Karpas-422 (cell line): ENCODE measurements at regions not wholly inside any gene's neighbourhood (a gene's known extent, or its start where the extent isn't known, plus 50 kb on each side); places are given as distances from the start of the nearest gene placed in this dataset.

Experiments
- DNase-seq: peaks from one replicate; pipeline ENCODE4 v3.0.0-alpha.2; 2015
- H2AFZ ChIP-seq: fragments of 200-600 bp; sonication (generic); 2 replicates; pipeline ENCODE4 v1.6.1; 2014; ENCODE audit warnings: antibody characterized with exemption, low read length, mixed read lengths
- H3K27ac ChIP-seq: fragments of 200-600 bp; sonication (generic); 2 replicates; pipeline ENCODE4 v1.5.1; 2014; ENCODE audit warnings: mild to moderate bottlenecking, low read length, moderate library complexity
- H3K27me3 ChIP-seq: fragments of 200-600 bp; sonication (generic); 2 replicates; pipeline ENCODE4 v1.6.1; 2014; ENCODE audit warnings: low read length, mixed read lengths
- H3K36me3 ChIP-seq: fragments of 200-600 bp; sonication (generic); 2 replicates; pipeline ENCODE4 v1.6.1; 2014; ENCODE audit warnings: low read length, mixed read lengths; ENCODE audit not compliant: insufficient read depth
- H3K4me1 ChIP-seq: fragments of 200-600 bp; sonication (generic); 2 replicates; pipeline ENCODE4 v1.6.1; 2014; ENCODE audit warnings: mild to moderate bottlenecking, low read length, mixed read lengths
- H3K4me2 ChIP-seq: fragments of 200-600 bp; sonication (generic); 2 replicates; pipeline ENCODE4 v1.6.1; 2014; ENCODE audit warnings: low read length, low read depth, mild to moderate bottlenecking; ENCODE audit not compliant: poor library complexity, severe bottlenecking
- H3K4me3 ChIP-seq: fragments of 200-600 bp; sonication (generic); 2 replicates; pipeline ENCODE4 v1.5.1; 2014; ENCODE audit warnings: mild to moderate bottlenecking, antibody characterized with exemption, low read length, mixed read lengths
- H3K79me2 ChIP-seq: fragments of 200-600 bp; sonication (generic); 2 replicates; pipeline ENCODE4 v1.6.1; 2014; ENCODE audit warnings: mild to moderate bottlenecking, low read length, mixed read lengths
- H3K9ac ChIP-seq: fragments of 200-600 bp; sonication (generic); 2 replicates; pipeline ENCODE4 v1.6.0; 2014; ENCODE audit warnings: low read length
- H3K9me2 ChIP-seq: fragments of 200-600 bp; sonication (generic), shearing (Covaris generic); replicated peaks from 2 replicates; pipeline ENCODE4 v1.6.0; 2014; ENCODE audit warnings: mild to moderate bottlenecking, low read length, moderate library complexity; ENCODE audit not compliant: insufficient read depth
- H3K9me3 ChIP-seq: fragments of 300-700, 200-600 bp; sonication (generic); 2 replicates; pipeline ENCODE4 v1.6.1; 2014; ENCODE audit warnings: low read length, mixed read lengths
- H4K20me1 ChIP-seq: fragments of 200-600 bp; sonication (generic); 2 replicates; pipeline ENCODE4 v1.6.1; 2014; ENCODE audit warnings: mild to moderate bottlenecking, antibody characterized with exemption, low read length, low read depth; ENCODE audit not compliant: insufficient read depth

DNA sequence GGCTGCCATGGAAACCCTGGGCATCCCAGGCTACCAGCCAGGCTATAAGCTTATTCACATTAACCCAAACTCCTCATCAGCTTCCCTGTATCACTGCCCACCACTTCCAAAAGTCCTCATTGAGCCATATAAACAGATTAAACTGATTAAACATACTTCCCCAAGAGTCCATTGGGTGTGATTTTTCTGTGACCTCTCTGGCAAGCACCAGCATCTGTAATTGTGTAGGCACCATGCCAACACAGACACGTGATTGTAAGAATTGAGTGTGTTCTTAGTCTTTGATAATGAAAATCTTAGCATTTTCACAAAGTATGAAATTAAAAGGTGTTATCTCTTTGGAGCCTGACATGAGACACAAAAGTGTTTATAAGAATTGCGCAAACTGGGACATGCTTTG lies 679.3 kb downstream of the TYW1 start:
- Histone ChIP-seq H3K9me3 (peaks cover 3% of the 10 kb centered on the region; the same call in 1 of the 2 replicates), H3K9me2 (no peaks in the 10 kb centered on the region), H3K79me2 (no peaks in the 10 kb centered on the region), H3K27me3 (no peaks in the 10 kb centered on the region; the same call in 1 of the 2 replicates), H2AFZ (no peak overlapping the region), H3K4me2 (no peak overlapping the region), H3K4me3 (no peak overlapping the region), H3K27ac (no peak overlapping the region), H3K9ac (no peak overlapping the region), H3K36me3 (no peaks in the 10 kb centered on the region), H4K20me1 (no peaks in the 10 kb centered on the region), H3K4me1 (no peaks in the 10 kb centered on the region)
- DNase-seq = no peak

GRCh38 chr7:67678419-67678818 lies 681.8 kb downstream of the TYW1 start:
- H3K9me2 ChIP-seq = no peaks in the 10 kb centered on the region
- no peak overlapping the region for H3K4me3 ChIP-seq
- H3K79me2 ChIP-seq = no peaks in the 10 kb centered on the region
- H3K9ac ChIP-seq = no peak overlapping the region
- H3K4me1 ChIP-seq = no peaks in the 10 kb centered on the region
- no peak overlapping the region for H2AFZ ChIP-seq
- H3K36me3 ChIP-seq = no peaks in the 10 kb centered on the region
- H3K27me3 ChIP-seq = no peaks in the 10 kb centered on the region
- H4K20me1 ChIP-seq = no peaks in the 10 kb centered on the region
- no peak overlapping the region for H3K4me2 ChIP-seq
- H3K27ac ChIP-seq = no peak overlapping the region
- H3K9me3 ChIP-seq = no peaks in the 10 kb centered on the region
- DNase-seq = no peak

DNA sequence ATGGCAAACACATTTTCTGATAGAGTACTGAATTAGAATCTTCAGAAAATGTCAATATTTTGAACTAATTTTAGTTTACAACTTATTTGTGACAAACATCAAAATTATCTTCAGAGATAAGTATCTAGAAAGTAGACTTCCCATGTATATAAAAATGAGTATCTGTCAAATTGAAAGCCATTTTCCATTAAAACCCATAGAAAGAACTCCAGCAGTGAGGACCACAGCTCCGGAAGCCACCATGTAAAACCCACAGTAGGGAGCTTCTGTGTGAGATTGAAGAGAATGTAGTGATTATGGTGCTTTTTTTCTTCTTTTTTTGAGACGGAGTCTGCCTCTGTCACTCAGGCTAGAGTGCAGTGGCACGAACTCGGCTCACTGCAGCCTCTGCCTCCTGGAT lies 687.0 kb downstream of the TYW1 start:
- Histone ChIP-seq H3K4me2 (no peak overlapping the region), H3K4me1 (no peaks in the 10 kb centered on the region), H3K27me3 (no peaks in the 10 kb centered on the region), H3K9ac (no peak overlapping the region), H3K27ac (no peak overlapping the region), H3K36me3 (no peaks in the 10 kb centered on the region), H2AFZ (no peak overlapping the region), H4K20me1 (no peaks in the 10 kb centered on the region), H3K9me3 (no peaks in the 10 kb centered on the region), H3K9me2 (no peaks in the 10 kb centered on the region), H3K4me3 (no peak overlapping the region), H3K79me2 (no peaks in the 10 kb centered on the region)
- no peak for DNase-seq

DNA sequence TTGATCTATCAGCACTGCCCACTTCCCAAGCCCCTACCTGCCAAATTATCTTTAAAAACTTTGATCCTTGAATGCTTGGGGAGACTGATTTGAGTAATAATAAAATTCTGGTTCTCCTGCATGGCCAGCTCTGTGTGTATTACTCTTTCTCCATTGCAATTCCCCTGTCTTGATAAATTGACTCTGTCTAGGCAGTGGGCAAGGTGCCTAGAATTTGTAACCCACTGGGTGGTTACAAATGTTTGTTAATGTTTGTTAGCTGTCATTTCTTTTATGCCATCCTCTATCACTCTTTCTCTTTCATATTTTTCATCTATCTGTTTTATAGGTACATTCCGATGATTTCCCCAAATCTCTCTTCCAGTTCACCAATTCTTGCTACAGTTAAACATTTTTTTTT lies 694.1 kb downstream of the TYW1 start:
- no peak overlapping the region for H3K4me3 ChIP-seq
- no peaks in the 10 kb centered on the region for H3K36me3 ChIP-seq
- H3K9me3 ChIP-seq = no peaks in the 10 kb centered on the region
- H3K27ac ChIP-seq = no peak overlapping the region
- H3K9me2 ChIP-seq = no peaks in the 10 kb centered on the region
- H2AFZ ChIP-seq = no peak overlapping the region
- no peaks in the 10 kb centered on the region for H3K27me3 ChIP-seq
- H3K79me2 ChIP-seq = no peaks in the 10 kb centered on the region
- no peak overlapping the region for H3K9ac ChIP-seq
- H3K4me1 ChIP-seq = no peaks in the 10 kb centered on the region
- DNase-seq = no peak
- H4K20me1 ChIP-seq = no peaks in the 10 kb centered on the region
- no peak overlapping the region for H3K4me2 ChIP-seq

GRCh38 chr7:67692425-67692824 lies 695.8 kb downstream of the TYW1 start:
- H3K9me2 ChIP-seq = no peaks in the 10 kb centered on the region
- H3K4me2 ChIP-seq = no peak overlapping the region
- no peaks in the 10 kb centered on the region for H3K27me3 ChIP-seq
- H4K20me1 ChIP-seq = no peaks in the 10 kb centered on the region
- no peak overlapping the region for H3K27ac ChIP-seq
- H3K79me2 ChIP-seq = no peaks in the 10 kb centered on the region
- no peaks in the 10 kb centered on the region for H3K36me3 ChIP-seq
- no peaks in the 10 kb centered on the region for H3K9me3 ChIP-seq
- DNase-seq = no peak
- H3K4me3 ChIP-seq = no peak overlapping the region
- no peaks in the 10 kb centered on the region for H3K4me1 ChIP-seq
- no peak overlapping the region for H2AFZ ChIP-seq
- no peak overlapping the region for H3K9ac ChIP-seq

DNA sequence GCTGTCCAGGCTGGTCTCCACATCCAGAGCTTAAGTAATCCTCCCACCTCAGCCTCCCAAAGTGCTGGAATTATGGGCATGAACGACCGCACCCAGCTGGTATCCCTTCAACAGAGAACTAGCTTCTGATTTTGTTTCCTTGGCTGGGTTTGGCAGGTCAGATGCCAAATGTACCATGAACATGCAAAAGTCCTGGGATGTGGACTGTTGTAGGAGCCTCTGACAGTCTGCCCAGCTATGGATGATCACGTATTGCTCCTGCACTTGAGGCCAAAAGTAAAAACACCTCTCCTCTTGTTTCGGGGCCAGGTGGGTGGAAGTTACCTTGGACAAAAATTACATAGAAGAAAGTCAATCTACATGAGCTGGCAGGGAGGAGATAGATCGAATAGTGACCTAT lies 699.5 kb downstream of the TYW1 start:
- Histone ChIP-seq H3K79me2 (no peaks in the 10 kb centered on the region), H3K27me3 (no peaks in the 10 kb centered on the region), H3K9ac (no peak overlapping the region), H3K9me2 (no peaks in the 10 kb centered on the region), H3K36me3 (no peaks in the 10 kb centered on the region), H4K20me1 (no peaks in the 10 kb centered on the region), H3K4me1 (no peaks in the 10 kb centered on the region), H3K4me2 (no peak overlapping the region), H2AFZ (no peak overlapping the region), H3K4me3 (no peak overlapping the region), H3K27ac (no peak overlapping the region), H3K9me3 (no peaks in the 10 kb centered on the region)
- DNase-seq = no peak

DNA sequence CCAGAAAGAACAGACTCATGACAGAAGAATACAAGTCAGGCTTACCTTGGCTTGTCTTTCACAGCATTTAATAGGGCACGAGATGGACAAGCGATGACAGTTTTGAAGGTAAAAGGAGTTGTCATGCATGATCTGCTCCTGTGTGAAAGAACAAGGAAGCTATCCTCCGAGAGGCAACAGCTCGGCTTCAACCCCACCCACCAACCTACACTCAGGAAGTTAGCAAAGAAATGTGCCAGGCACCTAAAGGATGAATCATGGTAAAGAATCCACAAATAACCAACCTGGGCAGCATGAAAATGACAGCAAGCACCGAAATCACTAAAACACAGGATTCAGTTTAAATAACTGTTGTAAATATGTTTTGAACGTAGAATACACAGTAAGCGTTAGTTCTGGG lies 700.2 kb downstream of the TYW1 start:
- Histone ChIP-seq H3K36me3 (no peaks in the 10 kb centered on the region), H2AFZ (no peak overlapping the region), H3K79me2 (no peaks in the 10 kb centered on the region), H4K20me1 (no peaks in the 10 kb centered on the region), H3K4me3 (no peak overlapping the region), H3K9ac (no peak overlapping the region), H3K27me3 (no peaks in the 10 kb centered on the region; the same call in 1 of the 2 replicates), H3K4me1 (no peaks in the 10 kb centered on the region), H3K9me2 (no peaks in the 10 kb centered on the region), H3K27ac (no peak overlapping the region), H3K9me3 (no peaks in the 10 kb centered on the region), H3K4me2 (no peak overlapping the region)
- no peak for DNase-seq

DNA sequence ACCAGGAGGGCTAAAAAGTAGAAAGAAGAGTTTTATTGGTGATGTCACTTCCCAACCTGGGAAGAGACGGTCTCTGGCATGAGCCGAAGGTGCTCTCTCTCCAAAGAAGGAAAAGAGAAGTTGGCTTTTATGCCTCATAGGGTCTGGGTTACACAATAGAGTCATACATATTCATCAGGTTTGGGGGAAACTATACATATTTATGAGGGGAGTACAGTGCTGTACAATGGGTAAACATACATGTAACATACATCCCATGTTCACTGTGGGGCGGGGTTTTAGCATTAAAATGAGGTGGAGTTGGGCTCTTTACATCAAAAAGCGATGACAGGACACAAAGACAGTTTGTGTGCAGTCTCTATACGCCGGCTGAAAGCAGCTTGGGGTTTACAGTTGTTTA lies 701.7 kb downstream of the TYW1 start:
- Histone ChIP-seq H3K4me2 (no peak overlapping the region), H3K4me1 (no peaks in the 10 kb centered on the region), H3K36me3 (no peaks in the 10 kb centered on the region), H3K9ac (no peak overlapping the region), H3K9me3 (no peaks in the 10 kb centered on the region), H3K27me3 (no peaks in the 10 kb centered on the region; the same call in 1 of the 2 replicates), H2AFZ (no peak overlapping the region), H3K27ac (no peak overlapping the region), H3K79me2 (no peaks in the 10 kb centered on the region), H3K4me3 (no peak overlapping the region), H4K20me1 (no peaks in the 10 kb centered on the region), H3K9me2 (no peaks in the 10 kb centered on the region)
- DNase-seq = no peak

DNA sequence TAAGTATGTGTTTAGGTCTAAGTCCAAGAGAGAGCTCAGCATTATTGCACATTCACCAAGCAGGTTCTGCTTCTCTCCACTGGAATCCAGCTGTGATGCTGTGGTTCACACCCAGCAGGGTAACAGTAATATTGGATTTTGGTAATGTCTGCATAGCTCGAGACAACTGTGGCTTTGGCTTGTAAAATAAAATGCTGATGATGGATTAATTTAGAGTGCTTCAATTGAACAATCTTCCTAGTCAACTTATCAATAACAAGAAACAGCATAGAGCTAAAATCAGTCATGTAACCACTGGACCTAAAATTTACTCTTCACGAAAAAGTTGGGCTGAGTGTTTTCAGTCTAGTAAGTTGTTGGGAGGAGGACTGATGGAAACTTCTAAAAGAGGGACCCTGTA lies 709.2 kb downstream of the TYW1 start:
- Histone ChIP-seq H2AFZ (no peak overlapping the region), H3K27ac (no peak overlapping the region), H3K9ac (no peak overlapping the region), H4K20me1 (no peaks in the 10 kb centered on the region), H3K4me2 (no peak overlapping the region), H3K9me3 (no peaks in the 10 kb centered on the region), H3K79me2 (no peaks in the 10 kb centered on the region), H3K9me2 (no peaks in the 10 kb centered on the region), H3K36me3 (no peaks in the 10 kb centered on the region), H3K4me1 (no peaks in the 10 kb centered on the region), H3K27me3 (no peaks in the 10 kb centered on the region; the same call in 1 of the 2 replicates), H3K4me3 (no peak overlapping the region)
- no peak for DNase-seq
